Glutamatergic neuron (in vitro differentiated cells): ENCODE measurements at regions not wholly inside any gene's neighbourhood (a gene's known extent, or its start where the extent isn't known, plus 50 kb on each side); places are given as distances from the start of the nearest gene placed in this dataset.

Source experiments
- DNase-seq: peaks from one replicate; pipeline ENCODE4 v3.0.0; 2022
- H3K27ac Mint-ChIP-seq: one replicate; pipeline ENCODE4 v1.8.0; 2020; ENCODE audit warnings: mild to moderate bottlenecking, mixed read lengths, inconsistent platforms; ENCODE audit not compliant: unreplicated experiment
- H3K27me3 Mint-ChIP-seq: one replicate; pipeline ENCODE4 v1.8.0; 2020; ENCODE audit warnings: mild to moderate bottlenecking, moderate library complexity, mixed read lengths, inconsistent platforms; ENCODE audit not compliant: unreplicated experiment
- H3K36me3 Mint-ChIP-seq: one replicate; pipeline ENCODE4 v1.8.0; 2020; ENCODE audit warnings: mild to moderate bottlenecking, mixed read lengths, inconsistent platforms; ENCODE audit not compliant: unreplicated experiment
- H3K4me1 Mint-ChIP-seq: one replicate; pipeline ENCODE4 v1.8.0; 2020; ENCODE audit warnings: mild to moderate bottlenecking, low read depth, mixed read lengths, inconsistent platforms; ENCODE audit not compliant: unreplicated experiment
- H3K4me3 Mint-ChIP-seq: one replicate; pipeline ENCODE4 v1.8.0; 2020; ENCODE audit warnings: mild to moderate bottlenecking, mixed read lengths, inconsistent platforms; ENCODE audit not compliant: unreplicated experiment
- H3K9me3 Mint-ChIP-seq: one replicate; pipeline ENCODE4 v1.8.0; 2020; ENCODE audit warnings: mild to moderate bottlenecking, moderate library complexity, mixed read lengths, inconsistent platforms; ENCODE audit not compliant: unreplicated experiment
- CTCF ChIP-seq: fragments of 200-600 bp; sonication (generic); IDR thresholded peaks from one replicate; pipeline ENCODE4 v1.5.0; 2021; ENCODE audit not compliant: partially characterized antibody, unreplicated experiment

DNA sequence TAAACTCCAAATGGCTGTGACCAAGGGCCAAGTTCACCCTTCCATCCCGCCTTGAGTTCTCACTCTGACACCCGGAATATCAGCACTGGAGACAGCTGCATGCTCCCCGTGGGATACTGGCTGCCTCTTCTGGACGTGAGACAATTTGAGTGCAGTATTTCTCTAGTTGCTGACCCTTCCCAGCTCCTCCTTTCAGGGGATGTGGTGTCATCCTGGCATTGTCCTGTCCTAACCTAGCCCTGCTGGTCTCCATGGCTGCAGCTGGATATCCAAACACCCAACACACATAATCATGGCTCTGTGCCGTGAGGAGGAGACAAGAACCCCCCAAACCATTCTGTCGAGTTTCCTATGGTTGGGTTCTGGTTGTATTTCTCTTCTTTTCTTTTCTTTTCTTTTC lies 82.6 kb downstream of the PAX1 start:
- Mint-ChIP-seq H3K27me3 (no peaks in the 10 kb centered on the region), H3K9me3 (no peaks in the 10 kb centered on the region), H3K4me1 (no peaks in the 10 kb centered on the region), H3K27ac (no peak overlapping the region), H3K36me3 (no peaks in the 10 kb centered on the region), H3K4me3 (no peak overlapping the region)
- no peak for TF ChIP-seq CTCF
- DNase-seq, result no peak

DNA sequence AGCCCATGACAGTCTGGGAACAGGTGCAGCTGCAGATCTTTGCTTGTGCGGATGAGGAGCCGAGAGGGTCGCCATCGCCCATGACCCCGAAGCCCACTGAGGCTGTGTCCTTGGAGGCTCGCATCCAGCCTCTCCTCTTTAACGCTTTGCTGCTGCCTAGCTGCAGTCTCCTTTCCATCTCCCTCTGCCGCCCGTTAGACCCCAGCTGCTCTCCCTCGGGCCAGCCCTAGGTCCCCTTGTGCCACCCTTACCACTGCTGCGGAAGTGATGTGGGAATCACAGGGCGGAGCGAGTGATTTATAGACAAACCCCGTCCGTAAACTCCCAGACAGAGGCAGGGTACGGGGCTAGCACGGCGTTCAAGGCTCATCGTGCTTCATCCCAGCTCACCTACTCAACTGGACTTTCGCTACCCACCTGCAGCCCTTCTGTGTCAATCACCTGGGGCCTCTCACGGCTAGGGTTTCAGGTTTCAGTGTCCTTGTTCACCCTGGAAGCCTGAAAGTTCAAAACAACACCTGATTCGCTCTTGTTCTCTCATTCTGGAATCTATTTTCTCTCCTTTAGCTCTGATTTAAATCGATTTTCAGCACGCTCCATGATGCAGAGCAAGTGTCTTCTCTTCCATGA lies 76.1 kb downstream of the PAX1 start:
- H3K4me3 Mint-ChIP-seq, result no peak overlapping the region
- no peaks in the 10 kb centered on the region for H3K4me1 Mint-ChIP-seq
- no peaks in the 10 kb centered on the region for H3K36me3 Mint-ChIP-seq
- H3K9me3 Mint-ChIP-seq, result no peaks in the 10 kb centered on the region
- TF ChIP-seq CTCF, result no peak
- H3K27me3 Mint-ChIP-seq, result no peaks in the 10 kb centered on the region
- H3K27ac Mint-ChIP-seq, result no peak overlapping the region
- DNase-seq, result no peak

DNA sequence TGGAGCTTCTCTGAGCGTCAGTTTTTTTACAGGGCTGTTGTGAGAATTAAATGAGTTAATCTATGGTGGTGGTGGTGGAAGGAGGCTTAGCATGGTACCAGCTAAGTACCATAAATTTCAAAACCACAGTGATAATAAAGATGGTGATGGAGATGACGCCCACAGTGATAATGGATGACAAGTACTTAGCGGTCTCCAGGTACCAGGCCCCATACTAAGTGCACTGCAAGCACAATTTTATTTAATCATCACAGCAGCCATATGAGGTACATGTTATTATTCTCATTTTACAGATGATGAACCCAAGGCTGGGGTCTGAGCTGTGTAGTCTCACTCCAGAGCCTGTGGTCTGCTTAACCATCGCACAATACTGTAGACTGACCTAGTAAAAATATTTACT lies 75.1 kb downstream of the PAX1 start:
- Mint-ChIP-seq H3K4me3 (no peak overlapping the region), H3K4me1 (no peaks in the 10 kb centered on the region), H3K36me3 (no peaks in the 10 kb centered on the region), H3K27ac (no peak overlapping the region), H3K9me3 (no peaks in the 10 kb centered on the region), H3K27me3 (no peaks in the 10 kb centered on the region)
- DNase-seq, result no peak
- TF ChIP-seq CTCF, result no peak
